HepG2 (cell line): ENCODE measurements at regions not wholly inside any gene's neighbourhood (a gene's known extent, or its start where the extent isn't known, plus 50 kb on each side); places are given as distances from the start of the nearest gene placed in this dataset.

Experiments used
- CTCF ChIP-seq: sonication (generic); formaldehyde crosslinking; IDR thresholded peaks from 2 replicates; pipeline ENCODE4 v1.5.0; 2020; ENCODE audit warnings: mild to moderate bottlenecking, missing genetic modification reagents, moderate library complexity
- JUNB ChIP-seq: sonication (generic); formaldehyde crosslinking; IDR thresholded peaks from 2 replicates; pipeline ENCODE4 v1.8.0; 2022; ENCODE audit warnings: missing genetic modification reagents, mild to moderate bottlenecking, borderline replicate concordance
- POLR2A ChIP-seq, 2 experiments: IDR thresholded peaks; 2 replicates each; pipeline ENCODE4 v1.6.1; 2011; ENCODE audit warnings: low read depth in 2 of 2, low read length in 2 of 2, mild to moderate bottlenecking in 1 of 2, moderate library complexity in 1 of 2; ENCODE audit not compliant: insufficient read depth in 1 of 2
- POLR2AphosphoS5 ChIP-seq: IDR thresholded peaks from 2 replicates; pipeline ENCODE4 v1.6.1; 2012; ENCODE audit warnings: low read depth, low read length
- PRDM15 ChIP-seq: sonication (generic); formaldehyde crosslinking; IDR thresholded peaks from 2 replicates; pipeline ENCODE4 v1.4.0; 2020; ENCODE audit warnings: missing genetic modification reagents
- RAD21 ChIP-seq: fragments of 450-650 bp; formaldehyde crosslinking; IDR thresholded peaks from 2 replicates; pipeline ENCODE4 v1.5.0; 2020; ENCODE audit warnings: mild to moderate bottlenecking
- SRF ChIP-seq: IDR thresholded peaks from 2 replicates; pipeline ENCODE4 v1.6.1; 2011; ENCODE audit warnings: mild to moderate bottlenecking, low read depth, low read length, moderate library complexity
- ZNF501 ChIP-seq: sonication (generic); formaldehyde crosslinking; IDR thresholded peaks from 2 replicates; pipeline ENCODE4 v1.5.1; 2020; ENCODE audit warnings: mild to moderate bottlenecking, moderate library complexity, missing genetic modification reagents

- TF ChIP-seq SRF (no peak), JUNB (CRISPR knock-in tag) (no peak), PRDM15 (CRISPR knock-in tag) (no peak), POLR2A (IDR thresholded peaks at IDR 0.05; ENCODE audit: insufficient read depth in 1 of 2, low read depth in 2 of 2, low read length in 2 of 2) (no peak), RAD21 (CRISPR knock-in tag) (no peak), POLR2AphosphoS5 (no peak), ZNF501 (CRISPR knock-in tag) (no peak), CTCF (CRISPR knock-in tag) (no peak)
These were observed 68.0 kb upstream of the OSBPL8 start for GRCh38 chr12:76627346-76628135.
